ENCODE measurements at regions not wholly inside any gene's neighbourhood (a gene's known extent, or its start where the extent isn't known, plus 50 kb on each side); places are given as distances from the start of the nearest gene placed in this dataset.
"Not testable (repeated sequence)": the region's sequence is repeated elsewhere in the genome, so short reads cannot be mapped to it uniquely, and the experiment has no call there.

DNA sequence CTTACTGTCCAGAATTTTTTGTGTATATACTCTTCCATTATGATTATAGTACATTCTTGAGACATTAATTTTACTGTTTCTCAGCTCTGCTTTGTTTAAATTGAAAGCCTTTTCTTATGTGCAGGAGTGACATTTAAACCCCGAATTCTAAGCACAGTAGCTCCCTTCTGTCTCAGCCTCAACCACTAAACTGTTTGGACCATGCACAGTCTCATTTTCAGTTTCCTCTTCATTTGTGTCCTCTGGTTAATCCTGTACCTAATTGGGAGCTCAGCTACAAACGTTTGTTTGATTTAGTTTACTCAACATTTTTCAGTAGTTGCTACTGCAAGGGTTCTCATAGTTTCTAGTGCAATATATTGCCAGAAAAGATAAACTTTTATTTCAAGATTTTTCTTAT is 206.3 kb downstream of the SLITRK5 start:
- no peak for DNase-seq (ENCODE audit: low spot score)

DNA sequence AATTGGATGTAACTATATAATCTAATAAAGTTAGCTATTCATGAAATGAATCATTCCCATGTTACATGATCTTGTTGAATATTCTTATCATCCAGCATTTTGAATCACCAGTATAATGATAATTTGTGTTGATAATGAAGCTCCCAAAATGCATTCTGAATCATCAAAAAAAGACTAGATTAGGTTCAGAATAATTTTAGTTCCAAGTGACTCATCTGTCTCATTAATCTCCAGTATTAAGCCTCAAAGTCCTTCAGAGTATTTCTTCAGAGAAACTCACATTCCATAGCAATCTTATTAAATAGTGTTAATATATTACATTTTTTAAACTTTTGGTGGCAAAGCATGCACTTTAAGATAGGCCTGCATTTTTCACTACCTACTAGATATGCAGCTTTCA is 207.5 kb downstream of the SLITRK5 start:
- DNase-seq (ENCODE audit: low spot score), result no peak

DNA sequence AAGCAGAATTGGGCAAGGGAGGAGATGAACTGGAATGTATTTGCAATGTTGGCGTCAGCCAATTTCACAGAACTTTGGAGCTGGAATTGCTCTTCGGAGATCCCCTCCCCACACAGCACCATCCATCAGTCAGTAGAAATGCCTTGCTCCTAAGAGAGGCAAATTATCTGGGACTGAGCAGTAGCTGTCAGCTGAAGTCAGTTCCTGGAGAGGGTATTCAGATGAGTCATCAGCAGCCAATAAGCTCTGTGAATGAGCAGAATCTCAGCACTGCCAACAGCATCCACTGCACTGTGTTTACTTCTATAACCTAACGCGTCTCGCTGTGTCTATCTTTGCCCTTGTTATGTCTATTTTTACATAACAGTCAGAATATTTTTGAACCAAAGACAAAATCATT is 213.7 kb downstream of the SLITRK5 start:
- no peak for DNase-seq (ENCODE audit: low spot score)

DNA sequence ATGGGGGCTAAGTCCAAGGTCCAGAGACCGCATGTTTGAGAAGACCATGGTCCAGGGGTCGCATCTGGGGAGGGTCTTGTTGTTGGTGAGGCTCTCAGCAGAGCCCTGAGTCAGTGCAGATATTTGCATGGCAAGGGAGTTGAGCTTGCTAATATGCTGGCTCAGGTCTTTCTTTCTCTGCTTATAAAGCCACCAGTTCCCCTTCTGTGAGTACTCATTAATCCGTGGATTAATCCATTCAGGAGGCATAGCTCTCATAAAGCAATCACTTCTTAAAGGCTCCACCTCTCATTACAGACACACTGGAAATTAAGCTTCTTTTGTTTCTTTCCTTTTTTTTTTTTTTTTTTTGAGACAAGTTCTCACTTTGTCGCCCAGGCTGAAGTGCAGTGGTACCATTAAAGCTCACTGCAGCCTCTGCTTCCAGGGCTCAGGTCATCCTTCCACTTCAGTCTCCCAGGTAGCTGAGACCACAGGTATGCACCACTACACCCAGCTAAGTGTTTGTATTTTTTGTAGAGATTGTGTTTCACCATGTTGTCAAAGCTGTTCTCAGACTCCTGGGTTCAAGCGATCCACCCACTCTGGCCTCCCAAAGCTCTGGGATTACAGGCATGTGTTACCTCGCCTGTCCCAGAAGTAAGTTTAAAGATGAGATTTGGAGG is 216.4 kb downstream of the SLITRK5 start:
- DNase-seq (ENCODE audit: low spot score), result no peak

DNA sequence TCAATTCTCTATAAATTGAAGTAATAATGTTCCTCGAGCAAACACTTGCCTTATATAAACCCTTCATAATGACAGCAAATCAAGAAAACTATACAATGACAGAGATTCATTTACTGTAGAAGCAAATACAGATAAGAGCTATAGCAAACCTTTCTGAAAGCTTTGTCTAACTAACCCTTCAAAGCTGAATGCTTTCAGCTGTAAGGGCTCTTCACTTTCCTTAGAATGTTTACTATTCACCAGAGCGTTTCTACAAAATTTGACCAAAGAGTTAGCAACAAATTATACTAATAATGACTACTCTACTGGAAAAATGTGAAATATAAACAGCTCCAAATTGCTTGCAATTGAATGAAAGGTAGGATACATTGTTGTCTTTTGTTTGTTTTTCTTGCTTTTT is 218.1 kb downstream of the SLITRK5 start:
- DNase-seq (ENCODE audit: low spot score), result no peak

DNA sequence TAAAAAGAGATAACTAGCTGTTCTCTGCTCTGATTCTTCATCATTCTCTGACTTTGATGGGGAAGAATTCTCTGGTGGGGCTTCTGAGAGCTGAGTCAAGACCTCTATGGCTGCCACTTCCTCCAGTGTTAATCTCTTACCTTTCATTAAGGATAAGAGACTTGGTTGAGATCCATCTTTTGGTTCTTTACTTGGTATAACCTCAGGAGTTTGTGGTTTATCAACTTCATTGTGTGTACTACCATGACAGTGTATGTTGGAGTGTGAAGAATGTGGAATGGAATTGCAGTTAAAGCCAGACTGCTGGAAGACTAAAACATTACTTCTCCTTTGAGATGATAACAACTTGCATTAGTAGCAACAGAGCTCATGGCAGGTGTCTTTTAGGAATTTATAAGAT is 222.0 kb downstream of the SLITRK5 start:
- DNase-seq (ENCODE audit: low spot score), result no peak

DNA sequence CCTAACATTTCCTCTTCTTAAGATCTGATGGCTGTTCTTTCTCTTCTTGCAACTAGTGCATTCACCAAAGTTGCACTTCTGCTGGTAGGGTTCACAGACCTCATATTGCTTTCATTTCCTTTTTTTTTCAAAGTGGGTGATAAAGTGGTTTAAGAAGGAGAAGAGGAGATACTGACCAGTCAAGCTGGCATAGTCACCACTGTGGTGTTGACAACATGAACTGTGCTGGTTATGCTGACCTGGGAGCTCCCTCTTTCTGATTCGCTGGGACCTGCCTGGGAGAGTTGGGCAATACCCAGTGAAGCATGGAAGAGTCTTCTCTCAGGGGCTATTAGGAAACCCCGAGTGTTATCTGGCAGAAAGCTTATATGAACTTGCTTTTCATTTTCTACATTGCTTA is 222.9 kb downstream of the SLITRK5 start:
- DNase-seq (ENCODE audit: low spot score), result no peak

DNA sequence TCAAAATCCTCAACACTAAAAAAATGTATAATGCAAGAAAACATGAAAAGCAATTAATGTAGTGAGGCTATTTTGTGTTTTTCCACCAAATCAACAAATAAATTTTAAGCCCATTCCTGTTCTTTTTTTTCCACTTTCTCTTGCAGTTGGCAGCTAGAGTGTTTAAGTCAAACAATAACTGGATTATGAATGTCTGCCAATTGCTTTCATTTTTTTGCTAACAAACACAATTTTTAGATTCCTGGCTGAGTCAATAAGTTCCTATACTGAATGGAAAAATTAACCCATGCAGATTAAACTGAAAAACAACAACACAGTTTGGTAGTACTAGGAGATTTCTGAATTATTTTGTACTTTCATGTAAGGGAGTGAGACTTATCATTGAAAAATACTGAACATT is 232.4 kb downstream of the SLITRK5 start:
- DNase-seq (ENCODE audit: low spot score), result no peak

DNA sequence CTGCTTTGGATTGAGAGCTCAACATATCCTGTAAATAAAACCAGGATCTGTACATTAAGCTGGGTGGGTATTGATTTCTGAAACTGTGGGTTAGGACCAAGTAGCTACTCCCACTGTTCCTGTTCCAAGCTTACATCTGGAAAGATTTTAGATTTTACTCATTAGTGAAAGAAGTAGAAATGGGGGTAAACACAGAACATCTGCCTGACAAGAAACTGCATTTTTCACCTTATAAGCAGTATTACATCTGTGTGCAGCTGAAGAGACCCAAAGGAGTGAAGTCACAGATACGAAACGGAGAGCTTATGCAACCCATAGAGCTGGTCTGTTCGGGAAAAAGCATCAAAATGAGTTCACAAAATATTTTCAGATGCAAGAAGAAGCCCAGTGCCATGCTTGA is 235.2 kb downstream of the SLITRK5 start:
- no peak for DNase-seq (ENCODE audit: low spot score)

DNA sequence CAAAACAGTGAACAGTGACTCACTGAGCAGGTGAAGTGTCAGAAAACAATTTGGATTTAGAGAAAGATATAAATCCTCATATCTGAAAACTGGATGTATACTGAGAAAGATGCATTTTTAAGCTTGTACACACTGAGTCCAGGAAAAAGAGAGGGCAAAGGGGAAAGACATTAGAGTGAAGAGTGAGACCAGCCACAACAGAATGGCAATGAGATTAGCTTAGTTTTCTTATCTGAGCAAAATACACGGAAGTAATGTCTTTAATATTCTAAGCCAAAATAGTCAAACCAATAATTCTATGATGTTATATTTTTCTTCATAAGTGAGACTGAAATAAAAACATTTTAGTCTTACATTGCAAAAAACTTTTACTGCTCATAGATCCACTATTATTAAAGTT is 236.0 kb downstream of the SLITRK5 start:
- no peak for DNase-seq (ENCODE audit: low spot score)

DNA sequence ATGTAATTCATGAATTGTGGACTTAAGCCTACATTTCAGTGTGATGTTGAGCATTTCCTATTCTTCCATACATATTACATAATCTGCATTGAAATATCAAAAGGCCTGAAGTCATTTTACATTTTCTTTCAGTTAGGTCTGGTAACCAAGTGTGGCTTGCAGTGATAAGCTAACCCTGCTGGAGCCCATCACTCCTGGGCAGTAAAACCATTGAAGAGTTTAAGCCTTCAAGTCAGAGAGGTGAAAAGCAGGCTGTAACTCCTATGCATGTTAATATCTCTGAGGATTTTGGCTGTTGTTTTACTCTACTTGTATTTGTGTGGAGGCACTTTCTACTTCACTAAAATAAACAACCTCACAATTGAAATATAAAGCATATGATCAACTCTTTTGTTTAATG is 248.8 kb downstream of the SLITRK5 start:
- DNase-seq (ENCODE audit: low spot score), result no peak

DNA sequence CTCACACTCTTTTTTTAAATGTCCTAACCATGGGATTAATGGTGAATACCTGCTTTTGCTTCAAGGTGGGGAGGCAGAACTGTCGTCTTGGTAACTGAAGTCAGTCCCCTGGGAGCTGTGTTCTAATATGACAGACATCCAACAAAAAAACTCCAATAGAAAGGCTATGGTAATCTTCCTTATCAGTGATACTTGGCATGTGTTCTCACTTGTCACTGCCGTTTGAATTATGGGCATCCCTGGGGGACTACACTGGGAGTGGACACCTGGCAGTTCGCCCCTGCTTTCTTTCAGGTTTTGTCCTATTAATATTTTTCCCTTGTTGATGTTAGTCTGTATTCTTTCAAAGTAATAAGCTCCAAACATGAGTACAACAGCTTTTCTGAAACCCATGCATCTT is 252.6 kb downstream of the SLITRK5 start:
- DNase-seq (ENCODE audit: low spot score), result no peak

DNA sequence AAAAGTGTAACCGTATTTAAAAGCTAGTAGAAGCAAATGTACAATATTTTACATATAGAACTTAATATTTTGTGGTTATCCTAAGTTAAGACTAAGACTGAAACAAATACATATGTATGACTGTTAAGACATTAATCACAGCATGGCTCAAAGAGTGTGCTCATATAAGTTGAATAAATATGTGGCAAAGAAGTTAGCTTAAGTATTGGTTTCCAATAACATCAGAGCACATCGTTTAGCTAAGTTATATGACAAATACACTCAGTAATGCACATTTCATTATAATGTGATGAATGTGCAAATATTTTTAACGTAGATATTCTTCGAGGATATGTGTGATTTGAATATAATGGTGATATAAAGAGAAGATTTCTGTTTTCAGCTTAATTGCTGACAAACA is 253.8 kb downstream of the SLITRK5 start:
- no peak for DNase-seq (ENCODE audit: low spot score)

DNA sequence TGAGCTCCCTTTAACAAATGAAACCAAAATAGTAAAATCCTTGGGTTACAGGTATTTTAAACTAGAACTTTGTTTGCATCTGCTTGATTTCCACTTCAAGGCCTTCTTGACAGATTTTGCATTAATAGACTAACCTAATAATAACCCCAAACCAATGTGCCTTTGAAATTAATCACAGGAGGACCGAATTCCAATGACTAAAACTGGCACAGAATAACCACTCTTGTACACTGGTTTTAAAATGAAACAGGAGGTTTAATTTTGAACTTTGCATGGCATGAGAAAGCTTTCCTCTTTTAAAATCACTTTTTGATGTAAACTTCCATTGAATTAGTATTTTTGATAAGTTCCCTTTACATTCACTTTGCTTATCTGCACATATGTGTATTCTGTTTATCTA is 269.6 kb downstream of the SLITRK5 start:
- DNase-seq (ENCODE audit: low spot score), result no peak

DNA sequence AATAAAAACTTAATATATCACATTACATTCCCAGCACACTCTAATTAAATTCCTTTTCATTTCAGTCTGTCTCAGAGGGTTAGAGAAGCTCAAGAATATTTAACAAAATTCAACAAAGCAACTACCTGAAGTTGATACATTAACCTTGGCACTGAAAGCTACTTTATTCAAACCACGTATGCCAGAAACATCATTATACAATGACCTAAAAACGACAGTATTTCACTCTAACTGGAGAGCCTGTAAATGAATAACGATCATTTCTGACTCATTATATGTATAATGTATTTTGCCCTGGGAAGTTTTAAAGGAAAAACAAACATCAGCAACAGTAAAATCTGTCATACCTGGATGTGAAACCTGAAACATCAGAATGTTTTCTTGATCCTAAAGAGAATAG is 270.1 kb downstream of the SLITRK5 start:
- DNase-seq (ENCODE audit: low spot score), result no peak

DNA sequence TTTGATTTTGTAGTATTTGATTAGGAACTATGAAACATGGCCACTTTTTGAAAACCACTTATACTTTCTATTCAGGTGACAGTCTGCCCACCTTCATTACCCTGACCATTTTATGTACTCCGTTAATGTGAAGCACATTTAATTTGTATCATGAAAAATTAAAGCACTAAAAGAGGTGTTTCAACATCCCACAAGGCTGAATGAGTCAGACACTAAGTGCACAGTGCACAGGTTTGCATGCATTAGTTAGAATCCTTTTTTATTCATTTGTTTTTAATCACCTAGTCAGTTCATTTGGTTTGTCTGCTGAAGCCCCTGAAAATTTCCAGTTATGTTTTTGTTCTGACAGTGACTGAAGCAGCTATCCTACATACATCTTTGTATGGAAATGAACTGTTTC is 271.0 kb downstream of the SLITRK5 start:
- no peak for DNase-seq (ENCODE audit: low spot score)

DNA sequence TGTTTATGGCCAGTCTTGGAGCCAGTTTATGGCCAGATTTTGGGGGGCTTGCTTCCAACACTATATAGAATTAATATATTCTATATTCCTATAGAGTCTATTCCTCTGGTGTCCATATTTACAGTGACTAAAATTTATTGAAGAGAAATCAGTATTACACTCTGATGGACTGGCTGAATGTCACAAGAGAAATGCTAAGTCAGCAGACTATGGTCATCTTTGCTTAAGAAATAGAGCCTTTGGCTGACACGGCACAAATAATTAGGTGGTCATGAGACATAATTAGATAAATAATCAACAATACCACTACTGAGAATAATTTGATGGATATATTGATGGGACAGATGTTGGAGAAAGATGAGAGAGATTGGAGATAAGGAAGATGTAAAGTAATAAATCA is 272.9 kb downstream of the SLITRK5 start:
- no peak for DNase-seq (ENCODE audit: low spot score)

DNA sequence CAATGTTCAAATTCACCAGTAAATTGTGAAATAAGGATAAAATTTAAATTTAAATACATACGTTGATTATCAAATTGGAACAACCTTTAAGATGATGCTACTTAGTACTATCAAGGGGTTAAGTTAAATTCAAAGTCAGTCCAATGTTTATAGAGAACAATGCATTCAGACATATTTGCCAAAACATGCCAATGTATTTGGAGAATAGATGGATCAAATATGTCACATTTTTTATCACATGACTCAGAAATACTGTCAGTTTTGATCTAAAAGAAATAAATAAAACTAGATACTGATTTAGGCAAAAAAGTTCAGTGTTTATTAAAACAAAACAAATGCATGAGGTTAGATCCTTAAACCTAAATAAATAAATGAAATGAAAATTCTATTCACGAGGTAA is 281.2 kb downstream of the SLITRK5 start:
- no peak for DNase-seq (ENCODE audit: low spot score)

DNA sequence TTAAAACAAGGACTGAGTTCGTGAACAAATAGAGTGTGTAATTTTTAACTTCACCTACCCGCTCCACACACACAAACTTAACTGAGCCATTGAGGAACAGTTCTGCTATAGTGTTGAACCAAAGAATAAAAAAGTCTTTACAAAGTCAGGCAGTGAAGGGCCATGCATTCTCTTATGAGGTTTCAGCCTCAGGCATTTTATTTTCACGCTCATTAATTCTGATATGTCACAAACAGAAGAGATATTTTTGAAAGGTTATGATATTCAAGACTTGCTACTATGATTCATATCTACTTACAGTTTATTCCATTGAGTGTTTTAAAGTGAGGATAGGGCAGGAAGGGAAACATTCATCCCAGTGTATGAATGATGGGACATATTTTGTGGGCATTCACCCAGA is 282.2 kb downstream of the SLITRK5 start:
- DNase-seq (ENCODE audit: low spot score), result no peak

DNA sequence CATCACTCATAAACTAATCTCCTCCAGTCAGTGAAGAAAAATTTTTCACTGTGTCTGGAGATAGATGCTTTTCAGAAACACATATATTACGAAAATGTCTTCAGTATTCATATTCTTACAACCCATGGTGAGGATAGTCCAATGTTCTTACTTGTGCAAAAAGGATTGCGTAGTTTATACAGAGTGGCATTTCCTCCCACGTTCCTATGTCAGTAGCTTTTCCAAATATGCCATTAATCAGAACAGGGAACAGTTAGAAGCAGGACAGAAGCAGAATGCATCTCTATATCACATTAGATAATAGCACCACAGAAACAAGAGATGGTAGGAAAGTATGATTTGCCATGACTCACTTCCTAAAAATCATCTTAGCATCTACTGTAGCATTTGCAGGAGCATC is 282.9 kb downstream of the SLITRK5 start:
- DNase-seq (ENCODE audit: low spot score), result no peak

DNA sequence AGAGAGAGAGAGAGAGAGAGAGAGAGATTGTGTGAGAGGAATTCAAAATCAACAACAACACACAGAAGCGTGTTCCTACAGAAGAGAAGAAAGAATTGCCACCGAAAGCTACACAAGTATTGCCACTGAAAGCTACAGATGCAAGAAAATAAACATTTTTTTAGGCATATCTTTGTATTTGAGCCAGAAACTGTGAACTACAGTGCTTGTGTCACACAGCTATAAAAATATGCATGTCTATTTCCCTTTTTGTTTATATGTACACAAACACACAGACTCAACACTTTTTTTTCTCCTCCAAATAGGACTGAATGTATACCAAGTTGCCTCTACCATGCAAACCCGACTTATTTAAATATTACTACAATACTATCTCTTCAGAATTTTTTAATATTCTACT is 290.4 kb downstream of the SLITRK5 start:
- DNase-seq (ENCODE audit: low spot score), result no peak

DNA sequence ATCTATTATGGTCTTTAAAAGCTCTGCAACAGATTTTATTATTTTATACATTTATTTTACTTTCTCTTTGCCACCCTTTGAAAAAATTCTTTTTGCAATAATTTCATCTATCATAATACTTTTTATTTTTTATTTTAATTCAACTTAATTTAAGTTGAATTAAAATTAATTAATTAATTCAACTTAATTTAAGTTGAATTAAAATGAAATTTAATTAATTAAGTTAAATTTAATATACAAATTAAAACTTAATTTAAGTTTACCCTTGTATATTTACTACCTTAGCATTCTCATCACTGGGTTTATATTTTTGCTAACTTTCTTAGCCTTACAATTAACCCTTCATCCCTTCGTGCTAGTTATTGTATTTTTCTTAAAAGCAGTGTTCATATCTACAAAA is 301.4 kb downstream of the SLITRK5 start:
- DNase-seq (ENCODE audit: low spot score), result no peak

DNA sequence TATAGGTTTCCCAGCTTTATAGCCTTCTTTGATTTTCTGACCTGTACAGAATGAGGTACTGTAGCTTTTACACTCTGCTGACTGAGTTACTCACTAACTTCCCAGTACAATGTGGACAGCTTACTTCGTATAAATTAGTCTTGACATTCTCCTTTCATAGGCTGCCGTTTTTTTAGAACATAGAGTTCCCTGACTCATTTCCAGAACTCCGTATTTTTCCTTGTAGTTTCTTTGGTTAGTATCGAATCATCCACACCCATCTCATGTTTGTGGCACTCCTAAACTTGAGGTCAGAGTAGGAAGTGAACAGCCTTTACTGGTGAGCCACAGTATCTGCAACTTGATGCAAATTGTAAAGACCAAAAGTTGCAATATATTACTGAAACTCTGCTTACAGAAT is 303.9 kb downstream of the SLITRK5 start:
- no peak for DNase-seq (ENCODE audit: low spot score)

DNA sequence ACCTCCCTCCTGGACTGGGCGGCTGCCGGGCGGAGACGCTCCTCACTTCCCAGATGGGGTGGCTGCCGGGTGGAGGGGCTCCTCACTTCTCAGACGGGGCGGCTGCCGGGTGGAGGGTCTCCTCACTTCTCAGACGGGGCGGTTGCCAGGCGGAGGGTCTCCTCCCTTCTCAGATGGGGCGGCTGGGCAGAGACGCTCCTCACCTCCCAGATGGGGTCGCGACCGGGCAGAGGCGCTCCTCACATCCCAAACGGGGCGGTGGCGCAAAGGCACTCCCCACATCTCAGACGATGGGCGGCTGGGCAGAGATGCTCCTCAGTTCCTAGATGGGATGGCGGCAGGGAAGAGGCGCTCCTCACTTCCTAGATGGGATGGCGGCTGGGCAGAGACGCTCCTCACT is 305.5 kb downstream of the SLITRK5 start:
- DNase-seq (ENCODE audit: low spot score), result not testable (repeated sequence)

DNA sequence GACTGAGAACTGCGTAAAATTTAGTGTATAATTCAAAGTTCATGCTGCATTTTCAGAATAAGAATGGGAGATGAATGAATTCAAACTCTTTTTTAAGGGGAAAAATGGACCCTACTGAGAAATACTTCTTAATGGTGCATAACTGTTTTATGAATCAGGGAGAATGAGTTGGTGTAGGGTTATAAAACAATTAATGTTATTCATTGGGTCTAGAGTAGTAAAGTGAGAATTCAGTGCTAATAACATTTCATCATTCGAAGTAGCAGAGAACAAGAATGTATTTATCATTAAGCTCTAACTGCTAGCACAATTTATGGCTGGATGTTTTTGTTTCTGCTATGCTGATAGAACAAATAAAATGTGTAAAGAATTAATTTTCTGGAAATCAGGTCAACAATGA is 310.2 kb downstream of the SLITRK5 start:
- DNase-seq (ENCODE audit: low spot score), result no peak

Data from mucosa of gallbladder (tissue), 1 donor.